K562 (cell line): ENCODE measurements at regions not wholly inside any gene's neighbourhood (a gene's known extent, or its start where the extent isn't known, plus 50 kb on each side); places are given as distances from the start of the nearest gene placed in this dataset.

ENCODE experiments used
- ATAC-seq: fragments of 200-7000 bp; cut with Tn5 transposase; 3 replicates; pipeline ENCODE4 v1.9.1; 2020; ENCODE audit warnings: moderate library complexity
- BruUV-seq: library from RNA; stranded (reverse); fragments of 400-500 nt; replicated peaks from 2 replicates; lab custom pipeline; 2021; lab: Mats Ljungman, UMichigan
- CTCF ChIA-PET: fragments of 300-600 bp; formaldehyde crosslinking; extraction: SDS; loops from one replicate; lab custom pipeline; 2021; ENCODE audit warnings: low intra/inter-chr PET ratio; lab: Yijun Ruan, JAX
- POLR2A ChIA-PET: fragments of 300-600, 350-650 bp; sonication (Branson Sonifier 250); formaldehyde crosslinking; extraction: SDS; loops from one replicate; lab custom pipeline; 2021; ENCODE audit warnings: antibody characterized with exemption, inconsistent platforms; lab: Yijun Ruan, JAX
- DNase-seq, 4 experiments: peaks; one replicate each; pipeline versions ENCODE4 v3.0.0 to v3.0.0-alpha.2; 2011 to 2018; ENCODE audit warnings: low spot score in 3 of 4, mixed read lengths in 3 of 4; ENCODE audit errors: extremely low read depth in 1 of 4
- FAIRE-seq: peaks from 2 replicates; lab custom pipeline; 2011; peaks lifted over from hg19 to GRCh38; lab: Jason Lieb, UNC
- H2AFZ ChIP-seq: 2 replicates; pipeline ENCODE4 v1.6.0; 2011; ENCODE audit warnings: low read depth, low read length, control low read depth, inconsistent platforms
- H3K27ac ChIP-seq: fragments of 200-600 bp; 3 replicates; pipeline ENCODE4 v1.8.0; 2011; ENCODE audit warnings: low read depth, mild to moderate bottlenecking, control low read depth, inconsistent platforms, low read length, moderate library complexity, mixed read lengths; ENCODE audit errors: extremely low read depth
- H3K27me3 ChIP-seq, 2 experiments: fragments of 300-600 bp in 1 of 2; 2 replicates in 1 of 2; 3 replicates in 1 of 2; pipeline versions ENCODE4 v1.6.0 to v1.8.0; 2011; ENCODE audit warnings: inconsistent platforms in 2 of 2, low read length in 2 of 2, mild to moderate bottlenecking in 1 of 2, mixed read lengths in 1 of 2, moderate library complexity in 1 of 2; ENCODE audit not compliant: control insufficient read depth in 2 of 2, insufficient read depth in 2 of 2
- H3K36me3 ChIP-seq: fragments of 300-600 bp; 3 replicates; pipeline ENCODE4 v1.8.0; 2011; ENCODE audit warnings: mild to moderate bottlenecking, low read length, inconsistent platforms; ENCODE audit not compliant: control insufficient read depth, insufficient read depth
- H3K4me1 ChIP-seq, 2 experiments: fragments of 200-600 bp in 1 of 2; replicated peaks in 1 of 2; 2 replicates in 1 of 2; 3 replicates in 1 of 2; pipeline versions ENCODE4 v1.5.1 to v1.8.0; 2011; ENCODE audit warnings: inconsistent platforms in 2 of 2, low read length in 2 of 2, mild to moderate bottlenecking in 1 of 2, mixed read lengths in 1 of 2, moderate library complexity in 1 of 2; ENCODE audit not compliant: control insufficient read depth in 2 of 2, insufficient read depth in 2 of 2
- H3K4me2 ChIP-seq: 2 replicates; pipeline ENCODE4 v1.6.1; 2011; ENCODE audit warnings: low read length, control low read depth, inconsistent platforms, mixed read lengths; ENCODE audit not compliant: insufficient read depth
- H3K4me3 ChIP-seq: fragments of 200-600 bp; sonication (generic), shearing (Covaris generic); 2 replicates; pipeline ENCODE4 v1.5.1; 2016; ENCODE audit warnings: control low read depth, inconsistent platforms
- H3K79me2 ChIP-seq: fragments of 200-600 bp; 3 replicates; pipeline ENCODE4 v1.8.0; 2011; ENCODE audit warnings: low read length, inconsistent platforms; ENCODE audit not compliant: control insufficient read depth, insufficient read depth
- H3K9ac ChIP-seq, 2 experiments: 2 replicates each; pipeline versions ENCODE4 v1.6.0 to v1.6.1; 2011; ENCODE audit warnings: low read depth in 2 of 2, low read length in 2 of 2, control low read depth in 1 of 2, inconsistent platforms in 1 of 2, mild to moderate bottlenecking in 1 of 2, mixed read lengths in 1 of 2; ENCODE audit not compliant: insufficient read depth in 1 of 2
- H3K9me1 ChIP-seq: one replicate; pipeline ENCODE4 v1.6.0; 2011; ENCODE audit warnings: inconsistent platforms, mild to moderate bottlenecking, low read length, moderate library complexity; ENCODE audit not compliant: control insufficient read depth, insufficient read depth
- H3K9me3 ChIP-seq: replicated peaks from 2 replicates; pipeline ENCODE4 v1.5.1; 2011; ENCODE audit warnings: low read depth, low read length, inconsistent platforms; ENCODE audit not compliant: control insufficient read depth, insufficient read depth
- H4K20me1 ChIP-seq: replicated peaks from 2 replicates; pipeline ENCODE4 v1.6.1; 2011; ENCODE audit warnings: low read length, inconsistent platforms, mixed read lengths; ENCODE audit not compliant: control insufficient read depth, insufficient read depth
- BCL6 ChIP-seq: fragments of 250-450 bp; sonication (Bioruptor Pico); IDR thresholded peaks from 2 replicates; pipeline ENCODE4 v1.4.0; 2020
- CHD2 ChIP-seq: IDR thresholded peaks from 2 replicates; pipeline ENCODE4 v1.6.1; 2011; ENCODE audit warnings: low read depth, low read length
- IRF2 ChIP-seq: sonication (generic); formaldehyde crosslinking; IDR thresholded peaks from 2 replicates; pipeline ENCODE4 v1.8.1; 2022; ENCODE audit warnings: mild to moderate bottlenecking, missing genetic modification reagents
- KLF10 ChIP-seq: fragments of 250-450 bp; sonication (Bioruptor Pico); IDR thresholded peaks from 2 replicates; pipeline ENCODE4 v1.6.1; 2021; ENCODE audit warnings: matching md5 sums
- MAFK ChIP-seq: IDR thresholded peaks from 2 replicates; pipeline ENCODE4 v1.6.1; 2011; ENCODE audit warnings: low read length, improper control_type of control experiment
- PPARD ChIP-seq: fragments of 250-450 bp; sonication (Bioruptor Pico); IDR thresholded peaks from 2 replicates; pipeline ENCODE4 v1.8.0; 2022; ENCODE audit warnings: inconsistent platforms, mild to moderate bottlenecking, moderate library complexity
- ZBED1 ChIP-seq: IDR thresholded peaks from 2 replicates; pipeline ENCODE4 v1.6.1; 2014
- ZFX ChIP-seq: sonication (generic); formaldehyde crosslinking; IDR thresholded peaks from 2 replicates; pipeline ENCODE4 v1.8.0; 2022; ENCODE audit warnings: mild to moderate bottlenecking, missing genetic modification reagents, moderate library complexity
- WGBS: fragments of 100-300 bp; shearing (Covaris generic); methylation state at CpG from one replicate; pipeline ENCODE4 v1.1.6; 2016; ENCODE audit warnings: low coverage, mixed read lengths; ENCODE audit not compliant: insufficient coverage; ENCODE audit errors: missing lambda C conversion rate; 5-methylcytosine and 5-hydroxymethylcytosine counted together
- in situ Hi-C: fragments of 300-500 bp; cut with MboI; formaldehyde crosslinking; loops from 4 replicates; pipeline ENCODE4 v1.15.0; 2018; ENCODE audit warnings: inconsistent platforms, mixed read lengths
- intact Hi-C: fragments of 100-400 bp; cut with micrococcal nuclease; formaldehyde crosslinking; loops from 2 replicates; pipeline ENCODE4 v1.14.2; 2022
- TF ChIP-seq, protein P1 (sequence below): sonication (generic); formaldehyde crosslinking; IDR thresholded peaks from 2 replicates; pipeline ENCODE4 v1.8.1; 2022; ENCODE audit warnings: missing genetic modification reagents
- TF ChIP-seq, protein P2 (sequence below), 2 experiments: fragments of 450-650 bp in 1 of 2; sonication (generic) in 1 of 2; formaldehyde crosslinking; conservative IDR thresholded peaks; 2 replicates each; pipeline versions ENCODE4 v1.4.0 to v1.8.1; 2020 to 2022; ENCODE audit warnings: mild to moderate bottlenecking in 1 of 2, missing genetic modification reagents in 1 of 2
- TF ChIP-seq, protein P3 (sequence below), 2 experiments: fragments of 450-650 bp; IDR thresholded peaks; 2 replicates each; pipeline ENCODE4 v1.6.1; 2016

DNA sequence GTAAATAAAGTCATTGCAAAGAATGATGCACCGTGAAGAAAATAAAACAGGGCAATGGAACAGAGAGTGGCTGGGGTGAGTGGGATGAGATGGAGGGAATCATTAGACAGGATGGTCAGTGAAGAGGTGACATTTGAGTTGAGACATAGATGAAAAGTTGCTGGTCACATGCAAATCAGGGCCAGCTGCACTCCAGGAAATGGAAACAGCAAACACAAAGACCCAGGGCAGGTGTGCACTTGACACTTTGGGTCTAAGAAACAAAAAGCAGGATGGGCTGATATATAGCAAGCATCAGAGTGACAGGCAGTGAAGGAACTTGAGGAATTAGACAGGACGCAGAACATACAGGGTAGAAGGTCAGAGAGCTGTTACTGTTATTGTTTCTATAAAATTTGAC is 171.5 kb upstream of the RIPOR2 start:
- CTCF ChIA-PET = no interaction called here
- no peak overlapping the region for H3K4me3 ChIP-seq
- H3K9me1 ChIP-seq = no peaks in the 10 kb centered on the region
- H2AFZ ChIP-seq = no peak overlapping the region
- no peak for ATAC-seq
- no peaks in the 10 kb centered on the region for H3K79me2 ChIP-seq
- H3K27me3 ChIP-seq = no peaks in the 10 kb centered on the region
- H3K4me1 ChIP-seq = no peaks in the 10 kb centered on the region
- H3K9me3 ChIP-seq = no peaks in the 10 kb centered on the region
- no peak overlapping the region for H3K4me2 ChIP-seq
- intact Hi-C loops = no loop called here
- POLR2A ChIA-PET = no interaction called here
- H4K20me1 ChIP-seq = no peaks in the 10 kb centered on the region
- no peak overlapping the region for H3K27ac ChIP-seq
- no peak for DNase-seq
- TF ChIP-seq ZBED1 (no peak), PPARD (CRISPR knock-in tag) (no peak), ZFX (CRISPR knock-in tag) (no peak), CHD2 (no peak), MAFK (no peak), KLF10 (no peak), BCL6 (CRISPR knock-in tag) (no peak), IRF2 (CRISPR knock-in tag) (no peak)
- TF ChIP-seq, protein P1, sequence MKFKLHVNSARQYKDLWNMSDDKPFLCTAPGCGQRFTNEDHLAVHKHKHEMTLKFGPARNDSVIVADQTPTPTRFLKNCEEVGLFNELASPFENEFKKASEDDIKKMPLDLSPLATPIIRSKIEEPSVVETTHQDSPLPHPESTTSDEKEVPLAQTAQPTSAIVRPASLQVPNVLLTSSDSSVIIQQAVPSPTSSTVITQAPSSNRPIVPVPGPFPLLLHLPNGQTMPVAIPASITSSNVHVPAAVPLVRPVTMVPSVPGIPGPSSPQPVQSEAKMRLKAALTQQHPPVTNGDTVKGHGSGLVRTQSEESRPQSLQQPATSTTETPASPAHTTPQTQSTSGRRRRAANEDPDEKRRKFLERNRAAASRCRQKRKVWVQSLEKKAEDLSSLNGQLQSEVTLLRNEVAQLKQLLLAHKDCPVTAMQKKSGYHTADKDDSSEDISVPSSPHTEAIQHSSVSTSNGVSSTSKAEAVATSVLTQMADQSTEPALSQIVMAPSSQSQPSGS (CRISPR knock-in tag) = no peak
- TF ChIP-seq, protein P2, sequence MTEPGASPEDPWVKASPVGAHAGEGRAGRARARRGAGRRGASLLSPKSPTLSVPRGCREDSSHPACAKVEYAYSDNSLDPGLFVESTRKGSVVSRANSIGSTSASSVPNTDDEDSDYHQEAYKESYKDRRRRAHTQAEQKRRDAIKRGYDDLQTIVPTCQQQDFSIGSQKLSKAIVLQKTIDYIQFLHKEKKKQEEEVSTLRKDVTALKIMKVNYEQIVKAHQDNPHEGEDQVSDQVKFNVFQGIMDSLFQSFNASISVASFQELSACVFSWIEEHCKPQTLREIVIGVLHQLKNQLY (CRISPR knock-in tag; conservative IDR thresholded peaks at IDR 0.05) = no peak
- TF ChIP-seq, protein P3, sequence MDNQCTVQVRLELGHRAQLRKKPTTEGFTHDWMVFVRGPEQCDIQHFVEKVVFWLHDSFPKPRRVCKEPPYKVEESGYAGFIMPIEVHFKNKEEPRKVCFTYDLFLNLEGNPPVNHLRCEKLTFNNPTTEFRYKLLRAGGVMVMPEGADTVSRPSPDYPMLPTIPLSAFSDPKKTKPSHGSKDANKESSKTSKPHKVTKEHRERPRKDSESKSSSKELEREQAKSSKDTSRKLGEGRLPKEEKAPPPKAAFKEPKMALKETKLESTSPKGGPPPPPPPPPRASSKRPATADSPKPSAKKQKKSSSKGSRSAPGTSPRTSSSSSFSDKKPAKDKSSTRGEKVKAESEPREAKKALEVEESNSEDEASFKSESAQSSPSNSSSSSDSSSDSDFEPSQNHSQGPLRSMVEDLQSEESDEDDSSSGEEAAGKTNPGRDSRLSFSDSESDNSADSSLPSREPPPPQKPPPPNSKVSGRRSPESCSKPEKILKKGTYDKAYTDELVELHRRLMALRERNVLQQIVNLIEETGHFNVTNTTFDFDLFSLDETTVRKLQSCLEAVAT (IDR thresholded peaks at IDR 0.05) = no peak
- TF ChIP-seq, all 486 proteins: peak for 0
- H3K36me3 ChIP-seq = no peaks in the 10 kb centered on the region
- no peak overlapping the region for H3K9ac ChIP-seq
- in situ Hi-C loops = no loop called here
- no TSS peak for BruUV-seq
- FAIRE-seq = no peak
- WGBS = 0% methylated on average over 2 of the region's 2 CpGs
